Adipose tissue (tissue), 3 donors: ENCODE measurements at regions not wholly inside any gene's neighbourhood (a gene's known extent, or its start where the extent isn't known, plus 50 kb on each side); places are given as distances from the start of the nearest gene placed in this dataset.

Source experiments
- H3K27ac ChIP-seq: one replicate; pipeline ENCODE4 v1.5.1; 2013; ENCODE audit warnings: low read depth, low read length
- WGBS, 3 donors: extraction: QIAGEN DNeasy Blood & Tissue Kit; methylation state at CpG; one replicate each; pipeline ENCODE4 v1.1.7; 2013; 5-methylcytosine and 5-hydroxymethylcytosine counted together
- donor health status: healthy with polysubstance abuse.
- donor health status: Bipolar disorder and iron deficiency.
- donor health status: healthy.

GRCh38 chr10:36066102-36066501 lies 424.0 kb upstream of the FZD8 start:
- no peak overlapping the region for H3K27ac ChIP-seq
- 90 to 100% (median 96%) methylated on average over 2 of the region's 2 CpGs for WGBS, 3 donors

GRCh38 chr10:36063396-36063795 lies 421.3 kb upstream of the FZD8 start:
- H3K27ac ChIP-seq = no peak overlapping the region
- WGBS, 3 donors = 78 to 88% (median 84%) methylated on average over 7 of the region's 7 CpGs

- H3K27ac ChIP-seq = no peak overlapping the region
- 61 to 81% (median 79%) methylated on average over 4 of the region's 4 CpGs for WGBS, 3 donors
Observed at GRCh38 chr10:36057731-36058130, 415.6 kb upstream of the FZD8 start.

- WGBS, 3 donors = 65 to 83% (median 78%) methylated on average over 4 of the region's 4 CpGs
- H3K27ac ChIP-seq = no peak overlapping the region
Observed at GRCh38 chr10:36057180-36057579, 415.1 kb upstream of the FZD8 start.

GRCh38 chr10:36053775-36054174 lies 411.7 kb upstream of the FZD8 start:
- WGBS, 3 donors = 87 to 95% (median 94%) methylated on average over 4 of the region's 4 CpGs
- no peak overlapping the region for H3K27ac ChIP-seq

GRCh38 chr10:36053271-36053670 lies 411.2 kb upstream of the FZD8 start:
- H3K27ac ChIP-seq = no peak overlapping the region
- WGBS, 3 donors = 81 to 95% (median 91%) methylated on average over 7 of the region's 7 CpGs

GRCh38 chr10:36051500-36051991 lies 409.4 kb upstream of the FZD8 start:
- 57 to 63% (median 60%) methylated on average over 4 of the region's 4 CpGs for WGBS, 3 donors
- H3K27ac ChIP-seq = no peak overlapping the region

GRCh38 chr10:36050763-36051499 lies 408.8 kb upstream of the FZD8 start:
- WGBS, 3 donors = 54 to 74% (median 70%) methylated on average over 7 of the region's 7 CpGs
- H3K27ac ChIP-seq = no peak overlapping the region

- 68 to 76% (median 73%) methylated on average over 2 of the region's 2 CpGs for WGBS, 3 donors
Observed at GRCh38 chr10:36048780-36049179, 406.7 kb upstream of the FZD8 start.

GRCh38 chr10:36048236-36048635 lies 406.1 kb upstream of the FZD8 start:
- no peak overlapping the region for H3K27ac ChIP-seq

More at GRCh38 chr10:36048780-36049179, 406.7 kb upstream of the FZD8 start:
- no peak overlapping the region for H3K27ac ChIP-seq

- H3K27ac ChIP-seq = no peak overlapping the region
- WGBS, 3 donors = 81 to 90% (median 88%) methylated on average over 2 of the region's 2 CpGs
Observed at GRCh38 chr10:36042135-36042534, 400.0 kb upstream of the FZD8 start.

- 64 to 85% (median 76%) methylated on average over 3 of the region's 3 CpGs for WGBS, 3 donors
- H3K27ac ChIP-seq = no peak overlapping the region
Observed at GRCh38 chr10:36038316-36038955, 396.3 kb upstream of the FZD8 start.

- 69 to 93% (median 88%) methylated on average over 5 of the region's 5 CpGs for WGBS, 3 donors
- no peak overlapping the region for H3K27ac ChIP-seq
Observed at GRCh38 chr10:36036137-36036536, 394.0 kb upstream of the FZD8 start.

- H3K27ac ChIP-seq = no peak overlapping the region
Observed at GRCh38 chr10:36033808-36034207, 391.7 kb upstream of the FZD8 start.

GRCh38 chr10:36030516-36030915 lies 388.4 kb upstream of the FZD8 start:
- 60 to 69% (median 62%) methylated on average over 3 of the region's 3 CpGs for WGBS, 3 donors
- no peak overlapping the region for H3K27ac ChIP-seq

- WGBS, 3 donors = 84 to 89% (median 86%) methylated on average over 6 of the region's 6 CpGs
- H3K27ac ChIP-seq = no peak overlapping the region
Observed at GRCh38 chr10:36026656-36027390, 384.7 kb upstream of the FZD8 start.

- H3K27ac ChIP-seq = no peak overlapping the region
- WGBS, 3 donors = 79 to 85% (median 81%) methylated on average over 6 of the region's 6 CpGs
Observed at GRCh38 chr10:36026081-36026480, 384.0 kb upstream of the FZD8 start.

- no peak overlapping the region for H3K27ac ChIP-seq
Observed at GRCh38 chr10:36023939-36024338, 381.8 kb upstream of the FZD8 start.

GRCh38 chr10:36021096-36021495 lies 379.0 kb upstream of the FZD8 start:
- WGBS, 3 donors = 0 to 36% (median 0%) methylated on average over 1 of the region's 1 CpG
- H3K27ac ChIP-seq = no peak overlapping the region
